Bronchial epithelial cell (primary cell): ENCODE measurements at regions not wholly inside any gene's neighbourhood (a gene's known extent, or its start where the extent isn't known, plus 50 kb on each side); places are given as distances from the start of the nearest gene placed in this dataset.

ENCODE experiments used
- DNase-seq: peaks from one replicate; pipeline ENCODE4 v3.0.0-alpha.2; 2010; ENCODE audit warnings: low read depth
- FAIRE-seq: peaks from 2 replicates; lab custom pipeline; 2011; peaks lifted over from hg19 to GRCh38; lab: Jason Lieb, UNC
- H3K27me3 ChIP-seq: 2 replicates; pipeline ENCODE4 v1.5.1; 2011; ENCODE audit warnings: low read length; ENCODE audit not compliant: control insufficient read depth, insufficient read depth
- H3K36me3 ChIP-seq: 2 replicates; pipeline ENCODE4 v1.5.1; 2011; ENCODE audit warnings: low read length; ENCODE audit not compliant: control insufficient read depth, insufficient read depth
- H3K4me3 ChIP-seq: 2 replicates; pipeline ENCODE4 v1.5.1; 2011; ENCODE audit warnings: mild to moderate bottlenecking, low read depth, low read length, control low read depth
- TF ChIP-seq, protein P1 (sequence below): IDR thresholded peaks from 2 replicates; pipeline ENCODE4 v1.5.1; 2011; ENCODE audit warnings: mild to moderate bottlenecking, moderate library complexity, low read length, control low read depth, inconsistent platforms; ENCODE audit not compliant: insufficient read depth, severe bottlenecking

DNA sequence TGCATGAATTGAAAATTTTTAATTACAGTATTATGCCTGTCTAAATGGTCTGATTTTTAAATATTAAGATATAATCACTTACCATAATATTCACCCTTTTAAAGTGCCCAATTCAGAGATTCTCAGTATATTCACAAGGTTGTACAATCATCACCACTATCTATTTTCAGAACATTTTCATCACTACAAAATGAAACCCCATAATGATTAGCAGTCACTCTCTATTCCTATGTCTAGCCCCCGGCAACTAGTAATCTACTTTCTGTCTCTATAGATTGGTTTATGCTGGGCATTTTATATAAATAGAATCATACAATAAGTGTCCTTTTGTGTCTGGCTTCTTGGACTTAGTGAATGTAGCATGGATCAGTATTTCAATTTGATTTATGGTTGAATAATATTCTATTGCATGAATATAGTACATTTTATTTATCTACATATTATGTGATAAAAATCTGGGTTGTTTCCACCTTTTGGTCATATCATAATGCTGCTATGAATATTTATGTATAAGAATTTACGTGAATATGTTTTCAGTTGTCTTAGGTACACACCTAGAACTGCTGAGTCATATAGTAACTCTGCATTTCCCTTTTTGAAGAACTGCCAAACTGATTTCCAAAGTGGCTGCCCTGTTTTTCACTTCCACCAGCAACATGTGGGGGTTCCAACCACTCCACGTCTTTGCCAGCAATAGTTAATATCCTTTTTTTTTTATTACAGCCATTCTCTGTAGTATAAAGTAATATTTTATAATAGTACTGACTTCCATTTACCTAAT is 485.7 kb upstream of the ZNF385D start:
- Histone ChIP-seq H3K36me3 (no peaks in the 10 kb centered on the region), H3K4me3 (no peak overlapping the region), H3K27me3 (no peaks in the 10 kb centered on the region)
- TF ChIP-seq, protein P1, sequence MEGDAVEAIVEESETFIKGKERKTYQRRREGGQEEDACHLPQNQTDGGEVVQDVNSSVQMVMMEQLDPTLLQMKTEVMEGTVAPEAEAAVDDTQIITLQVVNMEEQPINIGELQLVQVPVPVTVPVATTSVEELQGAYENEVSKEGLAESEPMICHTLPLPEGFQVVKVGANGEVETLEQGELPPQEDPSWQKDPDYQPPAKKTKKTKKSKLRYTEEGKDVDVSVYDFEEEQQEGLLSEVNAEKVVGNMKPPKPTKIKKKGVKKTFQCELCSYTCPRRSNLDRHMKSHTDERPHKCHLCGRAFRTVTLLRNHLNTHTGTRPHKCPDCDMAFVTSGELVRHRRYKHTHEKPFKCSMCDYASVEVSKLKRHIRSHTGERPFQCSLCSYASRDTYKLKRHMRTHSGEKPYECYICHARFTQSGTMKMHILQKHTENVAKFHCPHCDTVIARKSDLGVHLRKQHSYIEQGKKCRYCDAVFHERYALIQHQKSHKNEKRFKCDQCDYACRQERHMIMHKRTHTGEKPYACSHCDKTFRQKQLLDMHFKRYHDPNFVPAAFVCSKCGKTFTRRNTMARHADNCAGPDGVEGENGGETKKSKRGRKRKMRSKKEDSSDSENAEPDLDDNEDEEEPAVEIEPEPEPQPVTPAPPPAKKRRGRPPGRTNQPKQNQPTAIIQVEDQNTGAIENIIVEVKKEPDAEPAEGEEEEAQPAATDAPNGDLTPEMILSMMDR, result no peak
- peak; percentile 17 for DNase-seq
- no peak for FAIRE-seq

DNA sequence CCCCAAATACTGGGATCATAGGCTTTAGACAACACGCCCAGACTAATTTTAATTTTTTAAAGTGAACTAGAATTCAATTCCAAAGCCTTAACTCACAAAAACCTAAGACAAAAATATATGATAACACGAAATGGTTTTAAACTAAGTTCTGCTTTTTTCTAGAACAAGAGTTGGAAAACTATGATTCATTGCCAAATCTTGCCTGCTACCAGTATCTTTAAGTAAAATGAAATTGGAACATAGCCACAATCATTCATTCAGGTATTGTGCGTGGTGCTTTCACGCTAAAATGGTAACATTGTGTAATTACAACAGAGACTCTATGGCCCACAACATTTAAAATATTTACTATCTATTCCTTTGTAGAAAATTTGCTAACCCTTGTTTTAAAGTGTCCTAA is 488.0 kb upstream of the ZNF385D start:
- no peak overlapping the region for H3K4me3 ChIP-seq
- FAIRE-seq (no peak), DNase-seq (no peak)
- H3K36me3 ChIP-seq, result no peaks in the 10 kb centered on the region
- TF ChIP-seq, protein P1, result no peak
- H3K27me3 ChIP-seq, result no peaks in the 10 kb centered on the region

DNA sequence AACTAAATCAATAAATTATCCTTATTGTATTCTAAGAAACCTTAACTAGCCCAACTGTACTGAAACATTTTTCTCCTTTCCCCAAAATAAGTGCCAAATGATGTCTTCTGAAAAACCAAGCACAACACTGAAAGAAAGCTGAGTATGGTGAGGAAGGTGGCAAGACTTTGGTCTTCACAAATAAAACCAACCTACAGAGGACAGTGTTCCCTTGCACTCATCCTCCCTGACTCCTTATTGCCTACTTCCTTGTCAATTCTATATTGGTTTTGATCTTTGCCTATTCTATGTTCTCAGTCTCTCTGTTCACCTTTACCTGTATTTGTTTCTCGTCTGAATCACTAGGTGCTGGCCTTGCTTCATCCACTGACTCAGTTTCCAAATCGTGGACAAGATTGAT is 490.1 kb upstream of the ZNF385D start:
- Histone ChIP-seq H3K4me3 (no peak overlapping the region), H3K36me3 (no peaks in the 10 kb centered on the region), H3K27me3 (no peaks in the 10 kb centered on the region)
- no peak for FAIRE-seq
- TF ChIP-seq, protein P1, result no peak
- DNase-seq, result no peak

DNA sequence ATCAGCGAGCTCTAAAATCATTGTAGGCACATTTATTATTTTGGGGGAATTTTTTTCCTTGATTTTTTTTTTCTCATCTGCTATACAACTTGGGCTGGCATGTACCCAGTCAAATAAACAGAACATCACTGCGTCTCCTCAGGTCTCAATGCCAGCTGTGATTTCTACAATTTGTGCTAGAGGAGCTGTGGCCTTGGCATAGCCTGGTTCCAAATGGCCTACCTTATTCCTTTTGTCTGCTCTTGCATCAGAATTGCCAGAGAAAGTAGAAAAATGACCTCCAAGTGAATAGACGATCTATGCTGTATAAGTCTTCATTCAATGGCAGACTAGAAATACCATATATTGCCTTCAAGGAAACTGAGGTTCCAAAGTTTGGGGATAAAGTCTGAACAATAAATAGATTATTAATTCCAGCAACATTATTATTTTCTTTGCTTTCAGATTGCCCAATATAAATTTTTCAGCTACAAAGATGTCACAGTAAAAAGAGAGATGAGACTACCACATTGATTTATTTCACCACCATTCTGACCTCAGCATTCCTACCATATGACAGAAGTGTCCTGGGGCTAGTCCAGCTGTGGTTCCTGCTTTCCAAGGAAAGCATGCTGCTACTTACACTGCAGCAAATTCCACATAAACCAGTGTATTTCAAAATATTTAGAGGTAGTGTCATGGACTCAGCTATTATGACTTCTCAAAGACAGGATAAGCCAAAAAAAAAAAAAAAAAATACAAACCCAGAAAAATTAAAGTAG is 493.9 kb upstream of the ZNF385D start:
- FAIRE-seq, result no peak
- Histone ChIP-seq H3K36me3 (no peaks in the 10 kb centered on the region), H3K4me3 (no peak overlapping the region), H3K27me3 (no peaks in the 10 kb centered on the region)
- TF ChIP-seq, protein P1, result no peak
- DNase-seq, result peak; percentile 57

DNA sequence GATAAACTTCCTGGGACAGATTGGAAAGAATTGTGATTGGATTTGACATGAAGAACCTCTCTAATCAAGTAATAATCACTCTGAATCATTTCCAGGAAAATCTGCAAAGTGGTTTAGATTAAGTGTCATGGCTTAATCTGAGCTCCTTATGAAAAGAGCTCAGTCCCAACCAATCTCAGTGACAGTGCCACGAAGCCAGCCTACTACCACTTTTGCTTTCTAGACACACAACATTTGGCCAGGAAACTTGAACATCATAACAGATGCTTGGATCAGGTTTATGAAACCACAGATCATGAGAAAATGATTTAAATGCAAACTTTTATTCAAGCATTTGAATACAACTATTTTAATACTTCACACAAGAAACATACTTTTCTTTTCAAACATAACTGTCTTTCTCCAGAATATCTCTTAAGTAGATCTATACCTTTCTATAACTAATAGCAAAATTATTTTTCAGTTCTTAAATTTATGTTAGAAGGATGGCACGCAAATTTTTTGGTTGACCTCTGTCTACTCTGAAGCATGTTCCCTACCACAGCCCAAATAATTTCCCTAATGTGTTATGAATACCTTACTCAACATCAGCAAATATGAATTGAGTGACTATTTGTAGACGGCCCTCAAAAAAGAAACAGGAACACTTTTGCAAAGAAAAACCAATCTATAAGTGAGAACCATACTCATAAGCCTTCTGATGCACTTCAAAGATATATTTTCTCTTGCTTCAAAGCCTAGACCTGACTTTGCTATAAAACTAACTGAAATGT is 495.0 kb upstream of the ZNF385D start:
- TF ChIP-seq, protein P1, result no peak
- DNase-seq (no peak), FAIRE-seq (no peak)
- Histone ChIP-seq H3K36me3 (no peaks in the 10 kb centered on the region), H3K4me3 (no peak overlapping the region), H3K27me3 (no peaks in the 10 kb centered on the region)
